Ammon's horn (tissue), 1 donor: ENCODE measurements at regions not wholly inside any gene's neighbourhood (a gene's known extent, or its start where the extent isn't known, plus 50 kb on each side); places are given as distances from the start of the nearest gene placed in this dataset.

Experiments
- DNase-seq: peaks from one replicate; pipeline ENCODE4 v3.0.0-alpha.2; 2016; ENCODE audit warnings: low spot score

GRCh38 chr13:80451641-80452040 lies 110.7 kb upstream of the SPRY2 start:
- no peak for DNase-seq

- no peak for DNase-seq
These were observed 109.5 kb upstream of the SPRY2 start for GRCh38 chr13:80450386-80450785.

GRCh38 chr13:80448725-80449124 lies 107.8 kb upstream of the SPRY2 start:
- DNase-seq: no peak

GRCh38 chr13:80447747-80448146 lies 106.8 kb upstream of the SPRY2 start:
- DNase-seq: no peak

GRCh38 chr13:80444240-80445015 lies 103.5 kb upstream of the SPRY2 start:
- peak; percentile 40 for DNase-seq

- DNase-seq: no peak
These were observed 101.7 kb upstream of the SPRY2 start for GRCh38 chr13:80442609-80443008.

- DNase-seq: no peak
These were observed 101.0 kb upstream of the SPRY2 start for GRCh38 chr13:80441968-80442367.

- DNase-seq: no peak
These were observed 97.6 kb upstream of the SPRY2 start for GRCh38 chr13:80438521-80438920.

- DNase-seq: no peak
These were observed 96.3 kb upstream of the SPRY2 start for GRCh38 chr13:80437231-80437630.

GRCh38 chr13:80436571-80437169 lies 95.7 kb upstream of the SPRY2 start:
- DNase-seq: no peak

GRCh38 chr13:80430561-80430960 lies 89.6 kb upstream of the SPRY2 start:
- no peak for DNase-seq

- DNase-seq: no peak
These were observed 87.6 kb upstream of the SPRY2 start for GRCh38 chr13:80428349-80429096.

GRCh38 chr13:80419416-80419815 lies 78.5 kb upstream of the SPRY2 start:
- DNase-seq: no peak

GRCh38 chr13:80413611-80414010 lies 72.7 kb upstream of the SPRY2 start:
- DNase-seq: no peak

- no peak for DNase-seq
These were observed 67.3 kb upstream of the SPRY2 start for GRCh38 chr13:80408270-80408669.

- DNase-seq: no peak
These were observed 60.0 kb upstream of the SPRY2 start for GRCh38 chr13:80400865-80401426.

GRCh38 chr13:80400164-80400864 lies 59.4 kb upstream of the SPRY2 start:
- no peak for DNase-seq

GRCh38 chr13:80399340-80400163 lies 58.6 kb upstream of the SPRY2 start:
- DNase-seq: peak; percentile 29
